HG03460 (cell line): ENCODE measurements at regions not wholly inside any gene's neighbourhood (a gene's known extent, or its start where the extent isn't known, plus 50 kb on each side); places are given as distances from the start of the nearest gene placed in this dataset.
"Not testable (repeated sequence)": the region's sequence is repeated elsewhere in the genome, so short reads cannot be mapped to it uniquely, and the experiment has no call there.

ENCODE experiments used
- ATAC-seq: cut with Tn5 transposase; IDR thresholded peaks from one replicate; pipeline ENCODE4 v1.9.1; 2021; ENCODE audit not compliant: unreplicated experiment

- ATAC-seq, result no peak
Measured at GRCh38 chr3:102297072-102297658, 137.7 kb upstream of the ZPLD1 start.

- no peak for ATAC-seq
Measured at GRCh38 chr3:102299125-102299877, 135.5 kb upstream of the ZPLD1 start.

DNA sequence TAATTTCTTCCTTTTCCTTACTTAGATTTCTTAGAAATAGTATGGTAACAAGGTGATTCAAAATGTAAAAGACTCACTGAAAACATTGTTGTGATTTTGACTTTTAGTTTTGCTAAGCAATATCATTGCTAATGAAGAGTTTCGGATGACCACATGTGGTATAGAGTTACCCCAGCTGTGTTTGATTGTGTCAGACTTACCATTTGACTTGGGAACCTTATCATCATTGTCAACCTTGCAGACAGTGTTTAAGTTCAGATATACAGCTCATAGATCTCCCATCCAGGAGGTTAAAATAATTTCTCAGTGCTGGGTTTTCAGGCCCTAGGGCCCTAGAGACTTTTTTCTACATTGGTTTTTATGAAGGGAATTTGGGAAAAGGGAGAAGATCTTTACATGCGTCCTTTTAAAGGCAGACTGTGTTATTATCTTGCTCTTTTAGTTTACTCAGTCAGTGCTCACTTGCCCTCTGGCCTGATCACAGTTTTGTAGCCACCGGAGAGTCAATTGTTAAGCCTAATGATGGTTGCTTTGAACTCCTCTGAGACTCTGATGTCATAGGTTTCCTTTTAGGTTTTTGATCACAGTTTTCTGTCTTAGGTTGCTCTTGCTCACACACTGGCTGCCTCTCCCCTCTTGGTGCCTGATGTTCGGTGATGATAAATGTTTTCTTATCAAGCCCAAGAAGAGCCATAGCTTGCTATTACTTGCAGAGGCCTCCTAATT lies 133.5 kb upstream of the ZPLD1 start:
- ATAC-seq, result no peak

- no peak for ATAC-seq
Measured at GRCh38 chr3:102302020-102302419, 132.8 kb upstream of the ZPLD1 start.

- no peak for ATAC-seq
Measured at GRCh38 chr3:102304550-102304949, 130.3 kb upstream of the ZPLD1 start.

- no peak for ATAC-seq
Measured at GRCh38 chr3:102307442-102307841, 127.4 kb upstream of the ZPLD1 start.

- ATAC-seq, result no peak
Measured at GRCh38 chr3:102329066-102329465, 105.7 kb upstream of the ZPLD1 start.

DNA sequence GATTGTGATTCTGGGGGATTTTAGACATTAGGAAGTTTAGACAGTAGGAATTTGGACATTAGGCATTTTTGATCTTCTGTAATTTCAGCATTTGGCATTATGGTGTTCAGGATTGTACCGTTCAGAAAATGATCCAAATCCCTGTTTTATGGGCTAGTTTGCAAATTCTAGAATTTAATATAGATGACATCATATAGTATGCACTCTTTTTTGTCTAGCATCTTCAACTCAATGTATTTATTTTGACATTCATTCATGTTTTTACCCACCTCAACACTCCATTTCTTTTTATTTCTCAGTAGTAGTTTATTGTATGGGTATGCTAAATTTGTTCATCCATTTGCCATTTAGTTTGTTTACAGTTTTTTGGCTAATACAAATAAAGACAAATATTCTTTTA lies 105.3 kb upstream of the ZPLD1 start:
- ATAC-seq, result no peak

- ATAC-seq, result no peak
Measured at GRCh38 chr3:102332205-102332604, 102.6 kb upstream of the ZPLD1 start.

GRCh38 chr3:102332934-102333333 lies 101.9 kb upstream of the ZPLD1 start:
- no peak for ATAC-seq

GRCh38 chr3:102336130-102336529 lies 98.7 kb upstream of the ZPLD1 start:
- ATAC-seq, result no peak

DNA sequence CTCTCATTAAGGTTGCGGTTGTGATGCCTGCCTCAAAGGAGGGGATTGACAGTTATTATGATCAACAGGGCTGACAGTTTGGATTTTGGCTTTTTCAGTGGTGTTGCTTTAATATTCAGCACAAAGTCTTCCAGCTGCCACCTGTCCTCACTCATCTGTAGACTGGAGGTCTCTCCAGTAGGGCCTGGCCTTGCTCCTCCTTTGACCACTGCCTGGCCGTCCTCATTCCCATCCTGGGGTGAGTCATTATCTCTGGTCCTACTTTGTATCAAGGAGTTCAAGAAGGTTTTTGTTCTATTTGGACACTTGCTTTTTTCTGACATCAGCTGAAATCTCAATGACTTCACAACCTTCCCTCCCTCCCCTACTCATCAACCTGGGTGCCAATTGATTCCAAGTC lies 95.1 kb upstream of the ZPLD1 start:
- no peak for ATAC-seq

DNA sequence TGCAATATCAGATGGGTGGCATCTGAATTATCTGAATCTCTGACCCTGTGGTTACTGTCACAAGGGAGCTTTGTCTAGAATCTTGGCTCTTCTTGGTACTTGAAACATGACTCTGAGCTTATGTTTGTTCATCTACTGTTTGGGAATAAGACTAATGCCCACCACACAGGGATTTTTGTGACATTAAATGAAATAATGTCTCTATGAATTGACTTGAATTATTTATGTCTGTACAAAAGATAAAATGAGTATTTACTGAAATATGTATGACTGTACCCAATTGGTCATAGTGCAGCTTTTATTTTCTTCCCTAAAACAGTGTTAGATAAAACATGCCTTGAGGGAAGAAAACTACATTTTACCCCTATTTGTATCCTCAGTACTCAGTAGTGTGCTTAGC lies 87.9 kb upstream of the ZPLD1 start:
- ATAC-seq, result no peak

DNA sequence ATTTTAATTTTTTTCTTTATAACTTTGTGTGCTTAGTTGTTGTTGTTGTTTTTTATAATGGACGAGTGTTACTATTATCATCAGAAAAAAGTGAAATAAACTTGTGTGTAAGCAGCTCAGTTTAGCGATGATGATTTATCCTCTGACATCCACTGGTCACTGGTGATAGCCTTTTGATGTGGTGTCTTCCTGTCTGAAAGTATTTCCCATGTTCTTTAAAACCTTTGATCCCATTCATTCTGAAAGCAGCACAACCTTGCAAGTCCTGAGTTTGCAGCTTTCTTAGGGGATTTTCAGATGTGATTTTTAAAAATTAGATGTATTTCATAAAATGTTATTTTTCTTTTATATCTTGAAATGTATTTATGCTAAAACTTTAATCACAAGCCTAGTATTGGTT lies 85.9 kb upstream of the ZPLD1 start:
- no peak for ATAC-seq

DNA sequence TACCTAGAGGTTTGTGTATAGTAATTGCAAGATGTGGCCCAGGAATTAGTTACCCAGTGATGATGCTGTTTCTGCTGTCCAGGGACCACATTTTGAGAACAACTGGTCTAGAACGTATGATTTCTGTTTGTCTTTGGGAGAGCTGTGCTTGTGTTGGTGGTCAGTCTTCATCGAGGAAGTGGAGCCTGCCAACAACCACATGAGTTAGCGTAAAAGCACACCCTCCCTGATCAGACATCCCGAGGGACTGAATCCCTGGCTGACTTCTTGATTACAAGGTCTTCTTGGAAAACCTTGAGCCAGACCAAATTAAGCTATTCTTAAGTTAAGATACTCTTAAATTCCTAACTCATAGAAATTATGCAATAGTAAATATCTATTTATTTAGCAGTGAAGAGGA lies 81.7 kb upstream of the ZPLD1 start:
- no peak for ATAC-seq

- no peak for ATAC-seq
Measured at GRCh38 chr3:102353805-102354204, 81.0 kb upstream of the ZPLD1 start.

GRCh38 chr3:102354818-102355515 lies 79.8 kb upstream of the ZPLD1 start:
- no peak for ATAC-seq

GRCh38 chr3:102356506-102356905 lies 78.3 kb upstream of the ZPLD1 start:
- no peak for ATAC-seq

DNA sequence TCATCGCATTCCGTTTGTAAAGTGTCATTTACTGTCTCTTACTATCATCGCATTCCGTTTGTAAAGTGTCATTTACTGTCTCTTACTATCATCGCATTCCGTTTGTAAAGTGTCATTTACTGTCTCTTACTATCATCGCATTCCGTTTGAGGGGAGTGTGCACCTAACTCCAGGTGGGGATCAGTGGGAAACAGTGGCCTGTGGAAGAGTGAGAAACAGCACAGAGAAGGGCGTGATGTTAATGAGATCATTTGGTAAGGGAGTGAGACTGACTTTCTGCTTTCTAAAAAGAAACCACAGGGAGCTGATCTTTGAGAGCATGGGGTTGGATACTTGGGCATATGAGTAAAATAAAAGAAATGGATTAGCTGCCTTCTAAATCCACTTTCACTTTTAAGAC lies 77.5 kb upstream of the ZPLD1 start:
- ATAC-seq, result not testable (repeated sequence)

- ATAC-seq, result no peak
Measured at GRCh38 chr3:102360183-102360860, 74.5 kb upstream of the ZPLD1 start.

- no peak for ATAC-seq
Measured at GRCh38 chr3:102361101-102361500, 73.7 kb upstream of the ZPLD1 start.
